ENCODE measurements at regions not wholly inside any gene's neighbourhood (a gene's known extent, or its start where the extent isn't known, plus 50 kb on each side); places are given as distances from the start of the nearest gene placed in this dataset.

DNA sequence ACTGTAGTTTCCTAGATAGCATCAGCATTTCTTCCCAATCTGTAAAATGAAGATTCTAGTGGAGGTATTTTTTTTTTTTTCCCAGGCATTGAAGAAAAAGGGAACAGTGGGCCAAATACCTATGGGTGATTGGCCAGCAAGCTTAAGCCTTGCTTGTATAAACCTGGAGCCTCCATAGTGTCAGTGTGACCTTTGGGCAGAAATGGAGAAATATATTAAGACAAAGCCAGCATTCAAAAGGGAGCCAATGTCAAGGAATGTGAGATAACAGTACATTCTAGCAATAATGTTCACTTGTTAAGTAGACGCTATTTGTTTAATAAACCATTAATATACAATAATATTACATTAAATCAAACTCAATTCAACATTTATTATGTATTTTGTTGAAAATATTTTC is 275.4 kb downstream of the FOXA2 start:
- DNase-seq, result no peak

DNA sequence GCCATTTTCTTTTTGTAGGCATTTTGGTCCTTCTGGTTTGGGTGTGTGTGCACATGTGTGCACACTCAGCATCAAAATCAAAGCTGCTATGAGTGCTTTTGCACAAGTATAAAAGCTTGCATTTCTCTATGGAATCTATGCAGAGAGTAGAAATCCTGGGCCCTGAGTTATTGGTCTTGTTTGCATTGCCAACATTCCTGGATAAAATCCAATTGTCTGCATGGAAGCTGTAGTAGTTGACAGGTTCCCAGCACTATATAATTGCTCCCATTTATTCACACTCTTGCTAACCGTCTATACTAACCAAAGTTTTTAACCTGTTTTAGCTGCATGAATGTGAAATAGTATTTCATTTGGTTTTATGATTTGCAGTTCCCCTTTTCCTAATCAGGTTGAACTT is 277.0 kb downstream of the FOXA2 start:
- DNase-seq, result no peak

GRCh38 chr20:22305381-22305780 is 279.0 kb downstream of the FOXA2 start:
- DNase-seq, result no peak

DNA sequence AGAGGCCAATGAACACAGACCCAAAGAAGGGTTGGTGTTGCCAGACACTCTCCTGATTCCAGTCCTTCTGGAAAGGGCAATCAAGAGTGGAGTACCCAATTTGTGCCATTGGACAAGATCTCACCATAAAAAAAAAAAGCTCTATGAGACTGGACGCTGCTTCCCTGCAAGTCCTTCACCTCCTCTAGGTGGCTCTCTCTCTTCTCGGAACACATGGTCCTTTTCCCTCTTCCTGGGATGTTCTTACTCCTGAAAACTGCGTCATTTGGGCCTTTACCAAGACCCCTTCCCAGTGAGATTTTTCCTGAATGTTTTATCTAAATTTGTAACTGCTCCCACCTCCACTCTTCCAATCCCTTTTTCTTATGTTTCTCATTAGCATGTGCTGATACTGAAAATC is 280.8 kb downstream of the FOXA2 start:
- no peak for DNase-seq

DNA sequence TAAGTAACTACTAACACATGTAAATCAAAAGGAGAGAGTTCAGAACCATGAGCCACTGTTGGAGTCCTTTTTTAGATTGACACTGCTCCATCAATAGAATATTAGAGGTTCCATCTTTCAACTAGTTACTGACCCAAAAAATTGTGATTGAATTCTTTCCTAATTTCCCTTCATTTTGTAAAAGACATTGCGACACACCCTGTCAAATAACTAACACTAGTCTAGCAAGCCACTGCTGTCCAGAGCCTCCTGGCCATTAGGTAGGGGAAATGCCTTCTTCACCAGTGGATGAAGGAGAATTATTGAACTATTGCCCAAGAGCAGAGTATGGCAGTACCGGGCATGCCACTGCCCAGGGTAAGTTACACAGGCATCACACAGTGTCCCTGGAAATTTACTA is 282.3 kb downstream of the FOXA2 start:
- DNase-seq, result no peak

- DNase-seq, result no peak
Measured at GRCh38 chr20:22293886-22294285, 290.5 kb downstream of the FOXA2 start.

DNA sequence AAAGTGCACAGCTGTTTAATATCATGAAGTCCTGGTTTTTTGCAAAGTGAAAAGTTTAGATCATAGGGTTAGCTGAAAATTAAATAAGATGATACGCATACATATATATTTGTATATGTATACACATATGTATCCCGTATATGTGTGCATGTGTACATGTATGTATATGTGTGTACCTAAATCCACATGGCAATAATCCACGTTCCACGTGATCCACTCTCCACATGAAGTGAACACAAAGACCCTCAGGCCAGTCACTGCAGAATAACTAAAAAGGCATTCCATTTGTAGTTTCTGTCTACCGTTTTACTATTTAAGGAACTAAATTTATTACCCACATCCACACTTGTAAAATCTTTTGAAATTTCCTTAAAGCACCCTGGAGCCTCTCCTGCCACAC is 294.9 kb downstream of the FOXA2 start:
- DNase-seq, result no peak

DNA sequence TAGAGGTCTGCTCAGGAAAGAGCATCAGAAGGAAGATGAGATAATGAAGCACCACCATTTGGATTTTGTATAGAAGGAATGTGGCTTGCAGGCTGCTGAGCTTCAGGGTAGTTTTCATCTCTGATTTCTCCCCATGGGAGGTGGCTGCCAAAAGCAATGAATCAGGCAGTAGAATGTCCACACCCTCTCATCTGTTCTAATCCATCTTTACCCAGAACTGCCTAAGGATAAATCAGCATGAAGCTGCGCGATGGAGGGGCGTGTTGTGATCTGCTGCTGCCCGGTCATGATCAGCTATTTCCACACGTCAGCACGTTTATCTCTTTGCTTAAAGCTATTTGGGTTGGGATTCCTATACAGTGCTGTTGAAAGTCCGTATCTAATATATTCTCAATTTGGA is 295.4 kb downstream of the FOXA2 start:
- DNase-seq, result no peak

GRCh38 chr20:22288156-22288555 is 296.2 kb downstream of the FOXA2 start:
- no peak for DNase-seq

DNA sequence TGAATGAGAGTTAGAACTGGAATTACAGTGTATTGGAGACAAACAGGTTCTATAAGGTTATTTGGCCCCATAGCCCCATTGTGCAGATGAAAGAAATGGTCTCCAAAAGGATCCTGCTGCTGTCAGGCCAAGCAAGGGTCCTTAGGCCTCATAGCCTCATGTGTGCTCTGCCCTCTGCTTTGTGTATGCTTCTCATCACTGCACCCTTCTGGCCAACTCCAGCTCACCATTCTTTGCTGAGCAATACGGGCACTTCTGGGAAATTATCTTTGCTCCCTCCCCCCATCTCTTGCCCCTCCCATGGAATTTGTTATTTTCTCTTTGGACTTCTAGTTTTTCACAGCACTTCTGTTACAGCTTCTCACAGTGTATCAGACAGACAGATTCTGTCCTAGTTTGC is 298.8 kb downstream of the FOXA2 start:
- no peak for DNase-seq

GRCh38 chr20:22282696-22283095 is 301.7 kb downstream of the FOXA2 start:
- DNase-seq, result no peak

DNA sequence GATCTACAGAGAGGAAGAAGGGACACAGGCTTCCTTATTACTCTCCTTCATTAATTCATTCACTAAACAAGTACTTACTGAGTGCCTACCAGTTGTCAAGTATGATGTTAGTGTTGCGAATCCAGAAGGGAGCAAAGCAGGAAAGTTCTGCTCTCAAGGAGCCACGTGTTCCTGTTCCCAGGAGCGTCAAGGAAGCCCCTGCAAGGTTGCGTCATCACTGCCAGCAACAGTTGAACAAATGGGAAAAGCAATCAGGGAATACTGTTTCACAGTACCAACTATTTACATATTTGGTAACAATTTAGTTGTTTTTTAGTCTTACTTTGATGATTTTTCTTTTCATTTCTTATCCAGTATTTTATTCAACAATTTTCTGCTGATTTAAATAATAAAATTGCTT is 310.0 kb downstream of the FOXA2 start:
- DNase-seq, result no peak

DNA sequence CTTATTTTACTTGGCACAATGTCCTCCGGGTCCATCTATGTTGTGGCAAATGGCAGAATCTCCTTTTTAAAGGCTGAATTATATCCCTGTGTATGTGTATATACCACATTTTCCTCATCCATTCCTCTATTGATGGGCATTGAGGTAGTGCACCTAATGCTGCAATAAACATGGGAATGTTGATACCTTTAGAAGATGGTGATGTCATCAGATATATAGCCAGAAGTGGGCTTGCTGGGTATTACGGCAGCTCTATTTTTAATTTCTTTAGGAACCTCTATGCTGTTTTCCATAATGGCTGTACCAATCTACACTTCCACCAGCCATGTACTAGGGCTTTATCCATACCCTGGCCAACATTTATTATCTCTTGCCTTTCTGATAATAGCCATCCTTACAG is 315.7 kb downstream of the FOXA2 start:
- DNase-seq, result no peak

DNA sequence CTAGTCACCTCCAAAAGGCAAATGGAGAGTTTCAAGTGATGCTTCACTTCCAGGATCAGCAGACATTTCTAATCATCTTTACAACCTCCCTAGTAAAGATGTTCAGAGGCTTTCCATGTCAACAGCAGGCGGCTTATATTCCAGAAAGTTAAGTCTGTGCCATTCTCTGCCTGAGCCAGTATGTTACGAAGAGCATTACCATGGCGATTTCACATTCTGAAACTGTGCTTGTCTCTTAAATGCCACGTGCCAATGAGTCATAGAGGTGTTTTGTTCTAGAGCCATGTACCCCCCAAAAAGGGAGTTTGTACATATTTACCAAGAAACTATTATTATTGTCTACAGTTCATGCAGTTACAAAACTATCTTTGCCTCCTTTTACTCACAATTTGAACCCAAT is 319.5 kb downstream of the FOXA2 start:
- DNase-seq, result no peak

DNA sequence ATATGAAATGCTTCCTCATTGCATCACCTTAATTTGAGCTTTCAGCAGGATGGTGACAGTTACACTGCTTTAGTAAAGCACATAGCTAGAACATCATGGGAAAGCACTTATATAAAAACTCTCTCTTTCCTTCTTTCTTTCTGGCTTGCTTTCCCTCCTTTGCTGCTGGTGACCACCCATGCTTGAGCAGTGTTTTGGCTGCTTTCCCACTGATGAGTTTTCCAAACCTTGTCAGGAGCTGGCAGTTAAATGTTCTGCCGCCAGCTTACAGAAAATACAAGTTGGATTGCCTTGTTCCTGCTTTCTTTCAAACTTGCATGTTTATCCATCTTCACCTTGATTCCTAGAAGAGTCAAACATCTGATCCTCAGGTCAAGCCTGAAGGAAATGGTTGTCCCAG is 323.9 kb downstream of the FOXA2 start:
- DNase-seq, result no peak

- DNase-seq, result no peak
Measured at GRCh38 chr20:22257912-22258311, 326.5 kb downstream of the FOXA2 start.

DNA sequence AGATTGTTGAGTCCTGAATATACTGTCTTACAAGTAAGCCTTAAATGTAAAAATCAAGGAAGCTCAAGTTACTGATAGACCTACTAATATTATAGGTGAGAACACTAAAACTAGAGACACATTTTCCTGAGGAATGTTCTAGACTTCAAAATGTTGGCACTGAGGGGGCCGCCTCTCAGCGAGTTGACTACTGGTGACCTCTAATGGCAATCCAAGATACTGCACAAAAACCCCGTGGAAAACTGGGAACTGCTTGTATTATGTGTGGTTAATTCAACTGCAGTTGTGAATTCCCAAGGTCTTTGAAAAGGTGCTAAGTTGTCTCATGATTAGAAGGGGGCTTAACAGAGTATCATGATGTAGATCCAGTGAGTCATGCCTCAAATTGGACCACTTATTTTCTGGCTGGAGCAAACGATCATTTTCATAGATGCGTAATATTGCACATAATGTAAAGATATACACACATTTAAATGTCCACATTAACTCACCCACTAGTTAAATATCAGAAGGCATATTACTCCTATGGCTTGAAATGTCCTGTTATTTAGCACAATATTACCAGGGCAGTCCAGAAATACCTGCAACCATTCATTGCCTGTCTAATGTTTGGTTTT is 336.2 kb downstream of the FOXA2 start:
- DNase-seq, result no peak

DNA sequence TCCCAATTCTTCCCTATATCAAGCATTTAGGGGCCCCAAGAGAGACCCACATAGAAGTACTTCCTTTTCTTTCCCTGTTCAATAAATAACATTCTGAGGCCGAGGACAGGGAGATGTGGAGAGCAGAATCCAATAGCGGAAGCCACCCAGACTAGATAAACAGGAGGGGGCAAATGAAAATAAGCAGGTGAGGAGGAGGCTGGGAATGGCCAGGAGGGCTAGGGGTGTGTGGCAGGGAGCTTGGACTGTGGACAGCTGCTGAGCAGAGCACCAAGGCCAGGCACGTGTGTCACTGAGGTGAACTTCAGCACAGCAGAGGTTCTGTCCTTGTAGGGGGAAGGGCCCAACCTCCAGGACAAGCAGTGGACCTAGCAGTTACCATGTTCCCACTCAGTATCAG is 339.2 kb downstream of the FOXA2 start:
- DNase-seq, result no peak

DNA sequence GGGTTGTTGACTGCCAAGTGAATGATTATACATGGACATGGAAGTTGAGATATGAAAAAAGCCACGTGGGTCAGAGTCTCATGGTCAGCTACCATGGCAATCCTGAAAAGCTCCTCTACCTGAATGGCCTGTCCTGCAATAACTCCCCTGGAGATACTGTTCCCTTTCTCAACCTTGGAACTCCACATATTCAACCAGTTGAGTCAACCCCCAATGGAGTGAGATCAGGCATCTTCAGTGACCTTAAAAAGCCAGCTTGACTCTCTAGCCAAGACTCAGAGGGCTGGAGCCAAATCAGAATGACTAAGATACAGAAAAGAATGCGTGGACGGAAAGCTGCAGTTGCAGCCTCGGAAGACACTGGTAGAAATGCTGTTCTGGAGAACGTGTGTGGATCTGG is 341.3 kb downstream of the FOXA2 start:
- no peak for DNase-seq

GRCh38 chr20:22241609-22242008 is 342.8 kb downstream of the FOXA2 start:
- DNase-seq, result no peak

GRCh38 chr20:22232923-22233322 is 351.4 kb downstream of the FOXA2 start:
- DNase-seq, result no peak

DNA sequence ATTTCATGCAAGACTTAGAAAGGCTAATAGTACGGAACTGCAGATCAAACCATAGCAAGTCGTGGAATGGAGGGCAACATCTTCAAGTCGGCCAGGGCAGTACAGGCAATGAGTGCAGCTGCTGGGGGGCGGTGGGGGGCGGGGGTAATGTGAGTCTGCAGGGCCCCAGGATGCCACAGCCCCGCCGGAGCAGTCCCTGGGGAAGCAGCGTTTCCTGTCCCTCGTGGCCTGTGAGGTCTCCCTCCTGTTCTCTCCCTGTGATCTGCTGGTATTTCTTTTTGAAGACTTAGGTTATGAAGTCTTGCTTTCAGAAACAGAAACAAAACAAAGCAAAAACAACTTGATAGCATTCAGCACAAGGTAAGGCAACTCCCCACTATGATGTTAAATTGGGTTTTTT is 351.9 kb downstream of the FOXA2 start:
- no peak for DNase-seq

DNA sequence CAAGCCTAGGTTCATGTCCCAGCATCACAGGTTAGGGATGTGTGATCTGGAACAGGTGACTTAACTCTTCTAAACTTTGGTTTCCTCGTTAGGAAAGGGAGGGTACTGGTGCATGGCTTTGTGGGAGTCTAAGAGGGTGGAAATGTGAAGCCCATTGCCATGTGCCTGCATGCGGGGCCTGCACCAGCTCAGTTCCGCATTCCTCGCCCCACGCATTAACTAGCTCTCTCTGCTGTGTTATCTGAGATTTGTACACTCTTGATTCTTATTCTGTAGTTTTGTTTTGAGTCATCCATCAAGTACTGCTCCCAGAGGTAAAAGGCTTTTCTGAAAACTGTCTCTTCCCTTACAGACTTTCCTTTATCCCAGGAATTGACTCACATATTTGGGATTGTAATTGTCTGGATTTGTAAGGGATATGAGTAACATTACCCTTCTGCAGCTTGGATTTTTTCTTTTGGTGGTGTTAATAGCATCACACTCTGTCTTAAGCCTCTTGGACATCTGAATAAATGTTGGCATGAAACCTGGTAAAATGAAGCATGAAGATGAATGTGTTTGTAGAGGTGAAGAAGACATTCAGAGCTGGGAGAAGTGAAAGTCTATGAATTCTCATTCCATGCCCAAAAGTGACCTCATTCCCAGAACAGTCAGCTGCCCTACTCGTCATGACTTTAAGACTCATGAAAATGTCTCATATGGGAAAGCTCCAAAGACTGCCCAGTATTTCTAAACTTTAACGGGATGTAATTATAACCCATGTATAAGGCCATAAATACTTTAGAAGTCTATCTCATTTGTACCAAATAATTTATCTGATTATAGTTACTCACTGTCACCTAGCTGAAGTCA is 357.3 kb downstream of the FOXA2 start:
- DNase-seq, result no peak

- DNase-seq, result no peak
Measured at GRCh38 chr20:22223236-22223635, 361.1 kb downstream of the FOXA2 start.

Data from CD4-positive, alpha-beta T cell treated with Interferon gamma for 1 hour (primary cell).